IPS DF 19.7 (cell line): ENCODE measurements at regions not wholly inside any gene's neighbourhood (a gene's known extent, or its start where the extent isn't known, plus 50 kb on each side); places are given as distances from the start of the nearest gene placed in this dataset.

Experiments
- DNase-seq: peaks from one replicate; pipeline ENCODE4 v3.0.0-alpha.2; 2013; ENCODE audit warnings: low read depth, low spot score

GRCh38 chr14:66404051-66404545, 82.1 kb upstream of the CCDC196 start:
- no peak for DNase-seq

- no peak for DNase-seq
Observed at GRCh38 chr14:66405158-66405557, 81.0 kb upstream of the CCDC196 start.

- DNase-seq: no peak
Observed at GRCh38 chr14:66413901-66414300, 72.3 kb upstream of the CCDC196 start.

DNA sequence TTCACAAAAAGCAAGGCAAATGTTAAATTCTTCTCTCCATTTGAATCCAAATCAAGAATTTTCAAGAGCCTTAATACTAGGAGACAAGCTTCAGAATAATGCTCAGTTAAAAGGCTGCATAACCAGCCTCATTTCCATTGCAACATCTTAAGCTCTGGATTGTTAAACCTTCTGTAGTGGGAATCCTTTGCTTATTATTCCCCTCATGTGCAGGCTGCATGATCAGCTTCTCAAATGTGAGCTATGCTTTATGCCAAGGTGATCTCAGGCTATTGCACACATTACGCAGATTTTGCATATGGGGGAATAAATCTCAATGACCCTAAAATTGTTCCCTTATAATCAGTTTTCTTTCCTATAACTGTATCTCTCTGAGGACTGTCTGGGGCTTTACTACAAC, 71.7 kb upstream of the CCDC196 start:
- no peak for DNase-seq

- DNase-seq: no peak
Observed at GRCh38 chr14:66420251-66421006, 65.7 kb upstream of the CCDC196 start.

GRCh38 chr14:66421990-66422946, 63.9 kb upstream of the CCDC196 start:
- no peak for DNase-seq

DNA sequence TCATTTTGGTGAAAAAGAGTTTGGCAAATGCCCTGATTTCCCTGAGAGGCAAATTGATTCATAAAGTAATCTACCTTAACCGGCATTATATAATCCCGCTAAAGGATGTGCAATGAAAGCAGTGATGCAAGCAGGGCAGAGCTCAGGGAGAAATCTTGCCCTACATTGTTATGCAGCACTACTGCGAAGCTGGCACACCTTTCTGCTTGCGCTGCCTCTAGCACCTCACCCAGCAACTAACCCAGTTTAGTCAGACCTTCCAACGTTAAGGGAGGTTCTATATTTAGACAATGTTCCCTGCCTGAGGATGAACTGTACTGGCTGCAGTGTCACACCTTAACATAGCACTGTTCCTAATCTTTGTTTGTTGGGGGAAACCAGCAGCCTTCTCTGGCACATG, 60.8 kb upstream of the CCDC196 start:
- no peak for DNase-seq

- no peak for DNase-seq
Observed at GRCh38 chr14:66426451-66426850, 59.7 kb upstream of the CCDC196 start.

DNA sequence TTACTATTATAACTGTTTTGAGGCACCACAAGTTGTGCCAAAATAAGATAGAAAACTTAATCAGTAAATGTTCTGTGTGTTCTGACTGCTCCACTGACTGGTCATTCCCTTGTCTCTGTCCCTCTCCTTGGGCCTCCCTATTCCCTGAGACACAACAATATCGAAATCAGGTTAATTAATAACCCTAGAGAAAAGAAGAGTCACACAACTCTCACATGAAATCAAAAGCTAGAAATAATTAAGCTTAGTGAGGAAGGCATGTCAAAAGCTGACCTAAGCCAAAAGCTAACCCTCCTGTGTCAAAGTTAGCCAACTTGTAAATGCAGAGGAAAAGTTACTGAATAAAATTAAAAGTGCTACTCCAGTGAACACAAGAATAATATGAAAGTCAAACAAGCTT, 53.8 kb upstream of the CCDC196 start:
- no peak for DNase-seq

DNA sequence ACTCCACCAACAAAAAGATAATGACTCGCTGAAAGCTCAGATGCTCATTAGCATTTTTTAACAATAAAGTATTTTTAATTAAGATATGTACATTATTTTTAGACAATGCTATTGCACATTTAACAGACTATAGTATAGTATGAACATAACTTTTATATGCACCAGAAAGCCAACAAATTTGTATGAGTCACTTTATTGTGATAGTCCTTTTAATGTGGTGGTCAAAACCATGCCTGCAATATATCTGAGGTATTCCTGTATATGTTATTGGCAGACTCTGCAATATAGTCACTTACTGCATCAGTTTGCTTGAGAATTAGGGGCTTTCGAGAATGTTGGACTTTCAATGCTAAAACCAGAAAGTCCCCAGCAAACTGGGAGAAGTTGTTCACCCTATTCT, 51.7 kb upstream of the CCDC196 start:
- DNase-seq: no peak

DNA sequence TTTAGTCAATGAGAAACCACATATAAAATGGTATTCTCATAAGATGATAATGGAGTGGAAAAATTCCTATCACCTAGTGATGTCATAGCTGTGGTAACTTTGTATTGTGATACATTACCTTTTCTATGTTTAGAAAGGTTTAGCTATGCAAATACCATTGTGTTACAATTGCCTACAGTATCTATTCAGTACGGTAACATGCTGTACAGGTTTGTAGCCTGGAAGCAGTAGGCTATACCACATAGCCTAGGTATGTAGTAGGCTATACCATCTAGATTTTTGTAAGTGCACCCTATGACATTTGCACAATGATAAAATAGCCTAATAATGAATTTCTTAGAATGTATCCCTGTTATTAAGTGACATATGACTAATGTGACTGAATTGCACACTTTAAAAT, 50.5 kb upstream of the CCDC196 start:
- no peak for DNase-seq
